ENCODE measurements at regions not wholly inside any gene's neighbourhood (a gene's known extent, or its start where the extent isn't known, plus 50 kb on each side); places are given as distances from the start of the nearest gene placed in this dataset.
"Not testable (repeated sequence)": the region's sequence is repeated elsewhere in the genome, so short reads cannot be mapped to it uniquely, and the experiment has no call there.

GRCh38 chr10:45122180-45122860 lies 121.6 kb downstream of the ZNF22 start:
- DNase-seq = not testable (repeated sequence)

GRCh38 chr10:45135443-45136198 lies 134.9 kb downstream of the ZNF22 start:
- DNase-seq = no peak

- DNase-seq = no peak
These were observed 135.5 kb downstream of the ZNF22 start for GRCh38 chr10:45136256-45136655.

- DNase-seq = no peak
These were observed 143.8 kb downstream of the ZNF22 start for GRCh38 chr10:45144326-45145070.

GRCh38 chr10:45145143-45145542 lies 144.4 kb downstream of the ZNF22 start:
- not testable (repeated sequence) for DNase-seq

GRCh38 chr10:45147000-45147399 lies 146.3 kb downstream of the ZNF22 start:
- DNase-seq = no peak

GRCh38 chr10:45150997-45151396 lies 150.3 kb downstream of the ZNF22 start:
- no peak for DNase-seq

GRCh38 chr10:45151467-45152214 lies 150.9 kb downstream of the ZNF22 start:
- DNase-seq = no peak

- no peak for DNase-seq
These were observed 152.0 kb downstream of the ZNF22 start for GRCh38 chr10:45152726-45153125.

GRCh38 chr10:45154502-45154901 lies 153.8 kb downstream of the ZNF22 start:
- no peak for DNase-seq

- no peak for DNase-seq
These were observed 155.1 kb downstream of the ZNF22 start for GRCh38 chr10:45155784-45156183.

- no peak for DNase-seq
These were observed 155.1 kb downstream of the OR13A1 start for GRCh38 chr10:45160271-45160670.

- DNase-seq = no peak
These were observed 152.0 kb downstream of the OR13A1 start for GRCh38 chr10:45163315-45163975.

- DNase-seq = not testable (repeated sequence)
These were observed 139.8 kb downstream of the OR13A1 start for GRCh38 chr10:45175520-45176118.

- DNase-seq = peak; percentile 68
These were observed 135.7 kb downstream of the OR13A1 start for GRCh38 chr10:45179691-45180090.

- no peak for DNase-seq
These were observed 134.9 kb downstream of the OR13A1 start for GRCh38 chr10:45180507-45180906.

- peak; percentile 46 for DNase-seq
These were observed 134.2 kb downstream of the OR13A1 start for GRCh38 chr10:45180946-45181875.

- no peak for DNase-seq
These were observed 132.2 kb downstream of the OR13A1 start for GRCh38 chr10:45183174-45183573.

- no peak for DNase-seq
These were observed 117.5 kb downstream of the OR13A1 start for GRCh38 chr10:45197816-45198485.
